Keratinocyte (primary cell): ENCODE measurements at regions not wholly inside any gene's neighbourhood (a gene's known extent, or its start where the extent isn't known, plus 50 kb on each side); places are given as distances from the start of the nearest gene placed in this dataset.

Experiments
- DNase-seq: peaks from one replicate; pipeline ENCODE4 v3.0.0-alpha.2; 2011; ENCODE audit warnings: low read depth, missing footprints, low spot score
- FAIRE-seq: peaks from 2 replicates; lab custom pipeline; 2011; peaks lifted over from hg19 to GRCh38; lab: Jason Lieb, UNC
- H2AFZ ChIP-seq: 2 replicates; pipeline ENCODE4 v1.6.0; 2012; ENCODE audit warnings: low read length, control low read depth, inconsistent platforms; ENCODE audit not compliant: control insufficient read depth
- H3K27ac ChIP-seq: 2 replicates; pipeline ENCODE4 v1.5.1; 2011; ENCODE audit warnings: low read length; ENCODE audit not compliant: control insufficient read depth, insufficient read depth
- H3K27me3 ChIP-seq: 3 replicates; pipeline ENCODE4 v1.6.0; 2011; ENCODE audit warnings: low read length; ENCODE audit not compliant: control insufficient read depth, insufficient read depth; ENCODE audit errors: extremely low read depth
- H3K36me3 ChIP-seq, 2 experiments: 2 replicates in 1 of 2; 3 replicates in 1 of 2; pipeline ENCODE4 v1.5.1; 2011; ENCODE audit warnings: low read length in 2 of 2, mild to moderate bottlenecking in 1 of 2; ENCODE audit not compliant: control insufficient read depth in 2 of 2, insufficient read depth in 2 of 2; ENCODE audit errors: extremely low read depth in 1 of 2
- H3K4me1 ChIP-seq: 3 replicates; pipeline ENCODE4 v1.5.1; 2011; ENCODE audit warnings: low read length; ENCODE audit not compliant: control insufficient read depth, insufficient read depth; ENCODE audit errors: extremely low read depth
- H3K4me2 ChIP-seq: 3 replicates; pipeline ENCODE4 v1.6.0; 2011; ENCODE audit warnings: low read depth, low read length; ENCODE audit not compliant: control insufficient read depth, insufficient read depth; ENCODE audit errors: extremely low read depth
- H3K4me3 ChIP-seq, 3 experiments: fragments of 200-600 bp in 1 of 3; sonication (generic) in 1 of 3; 2 replicates in 2 of 3; 3 replicates in 1 of 3; pipeline ENCODE4 v1.5.1; 2011 to 2016; ENCODE audit warnings: low read length in 3 of 3, mild to moderate bottlenecking in 3 of 3, control low read depth in 2 of 3, inconsistent platforms in 1 of 3, low read depth in 1 of 3, mixed read lengths in 1 of 3, mixed run types in 1 of 3, moderate library complexity in 1 of 3; ENCODE audit not compliant: control insufficient read depth in 2 of 3, insufficient read depth in 2 of 3; ENCODE audit errors: extremely low read depth in 1 of 3
- H3K79me2 ChIP-seq: 2 replicates; pipeline ENCODE4 v1.6.0; 2012; ENCODE audit warnings: low read length; ENCODE audit not compliant: control insufficient read depth, insufficient read depth
- H3K9ac ChIP-seq: 3 replicates; pipeline ENCODE4 v1.6.0; 2011; ENCODE audit warnings: low read length; ENCODE audit not compliant: control insufficient read depth, insufficient read depth; ENCODE audit errors: extremely low read depth
- H3K9me1 ChIP-seq: 3 replicates; pipeline ENCODE4 v1.6.0; 2011; ENCODE audit warnings: low read length; ENCODE audit not compliant: control insufficient read depth, insufficient read depth; ENCODE audit errors: extremely low read depth
- H3K9me3 ChIP-seq: 2 replicates; pipeline ENCODE4 v1.5.1; 2012; ENCODE audit warnings: low read depth, low read length; ENCODE audit not compliant: control insufficient read depth
- H4K20me1 ChIP-seq: 3 replicates; pipeline ENCODE4 v1.6.0; 2011; ENCODE audit warnings: low read length; ENCODE audit not compliant: control insufficient read depth, insufficient read depth; ENCODE audit errors: extremely low read depth
- EZH2 ChIP-seq: IDR thresholded peaks from one replicate; pipeline ENCODE4 v1.6.1; 2012; ENCODE audit warnings: inconsistent platforms, mild to moderate bottlenecking, low read length, moderate library complexity
- dilution Hi-C: fragments of 300-500 bp; cut with MboI; formaldehyde crosslinking; loops from one replicate; pipeline ENCODE4 v1.7.0; 2020; ENCODE audit warnings: low sequenced_read_pairs; ENCODE audit not compliant: extremely low pct_ligation_motif_present
- TF ChIP-seq, protein P1 (sequence below), 3 experiments: IDR thresholded peaks in 1 of 3; conservative IDR thresholded peaks in 1 of 3; optimal IDR thresholded peaks in 1 of 3; 2 replicates in 2 of 3; 3 replicates in 1 of 3; pipeline versions ENCODE3 to v1.5.1; 2011; ENCODE audit warnings: low read length in 3 of 3, mild to moderate bottlenecking in 3 of 3, moderate library complexity in 2 of 3, control low read depth in 1 of 3, inconsistent platforms in 1 of 3; ENCODE audit not compliant: insufficient read depth in 2 of 3; ENCODE audit errors: extremely low read depth in 1 of 3

DNA sequence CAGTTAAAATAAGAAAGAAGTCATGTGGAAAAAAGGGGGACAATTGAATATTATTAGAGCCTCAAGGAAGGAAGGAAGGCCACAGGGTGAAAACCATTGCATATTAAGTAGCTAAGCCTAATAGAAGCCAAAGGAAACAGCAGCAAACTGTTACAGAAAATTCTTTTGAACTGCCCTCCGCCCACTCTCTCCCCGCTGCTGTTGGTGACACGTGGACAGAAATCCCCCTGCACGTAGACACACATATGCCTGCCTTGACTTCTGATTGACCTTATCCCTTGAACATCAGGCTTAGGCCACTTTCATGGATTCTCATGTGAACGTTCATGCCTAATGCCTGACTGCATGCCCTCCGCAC is 229.1 kb downstream of the KCNRG start:
- Histone ChIP-seq H3K27me3 (peaks cover 11% of the 10 kb centered on the region), H3K9me1 (peaks cover 5% of the 10 kb centered on the region), H2AFZ (no peak overlapping the region), H3K79me2 (no peaks in the 10 kb centered on the region), H3K4me1 (peaks cover 5% of the 10 kb centered on the region), H3K9me3 (no peaks in the 10 kb centered on the region), H3K27ac (no peak overlapping the region), H3K36me3 (no peaks in the 10 kb centered on the region), H3K9ac (no peak overlapping the region), H3K4me3 (no peak overlapping the region), H3K4me2 (no peak overlapping the region), H4K20me1 (peaks cover 3% of the 10 kb centered on the region)
- no peak for TF ChIP-seq EZH2
- TF ChIP-seq, protein P1, sequence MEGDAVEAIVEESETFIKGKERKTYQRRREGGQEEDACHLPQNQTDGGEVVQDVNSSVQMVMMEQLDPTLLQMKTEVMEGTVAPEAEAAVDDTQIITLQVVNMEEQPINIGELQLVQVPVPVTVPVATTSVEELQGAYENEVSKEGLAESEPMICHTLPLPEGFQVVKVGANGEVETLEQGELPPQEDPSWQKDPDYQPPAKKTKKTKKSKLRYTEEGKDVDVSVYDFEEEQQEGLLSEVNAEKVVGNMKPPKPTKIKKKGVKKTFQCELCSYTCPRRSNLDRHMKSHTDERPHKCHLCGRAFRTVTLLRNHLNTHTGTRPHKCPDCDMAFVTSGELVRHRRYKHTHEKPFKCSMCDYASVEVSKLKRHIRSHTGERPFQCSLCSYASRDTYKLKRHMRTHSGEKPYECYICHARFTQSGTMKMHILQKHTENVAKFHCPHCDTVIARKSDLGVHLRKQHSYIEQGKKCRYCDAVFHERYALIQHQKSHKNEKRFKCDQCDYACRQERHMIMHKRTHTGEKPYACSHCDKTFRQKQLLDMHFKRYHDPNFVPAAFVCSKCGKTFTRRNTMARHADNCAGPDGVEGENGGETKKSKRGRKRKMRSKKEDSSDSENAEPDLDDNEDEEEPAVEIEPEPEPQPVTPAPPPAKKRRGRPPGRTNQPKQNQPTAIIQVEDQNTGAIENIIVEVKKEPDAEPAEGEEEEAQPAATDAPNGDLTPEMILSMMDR (optimal IDR thresholded peaks at IDR 0.05 in 1 of 3, IDR thresholded peaks at IDR 0.05 in 1 of 3, conservative IDR thresholded peaks at IDR 0.05 in 1 of 3; ENCODE audit: extremely low read depth in 1 of 3, insufficient read depth in 2 of 3, low read length in 3 of 3): no peak
- DNase-seq: no peak
- dilution Hi-C loops: no loop called here
- no peak for FAIRE-seq

DNA sequence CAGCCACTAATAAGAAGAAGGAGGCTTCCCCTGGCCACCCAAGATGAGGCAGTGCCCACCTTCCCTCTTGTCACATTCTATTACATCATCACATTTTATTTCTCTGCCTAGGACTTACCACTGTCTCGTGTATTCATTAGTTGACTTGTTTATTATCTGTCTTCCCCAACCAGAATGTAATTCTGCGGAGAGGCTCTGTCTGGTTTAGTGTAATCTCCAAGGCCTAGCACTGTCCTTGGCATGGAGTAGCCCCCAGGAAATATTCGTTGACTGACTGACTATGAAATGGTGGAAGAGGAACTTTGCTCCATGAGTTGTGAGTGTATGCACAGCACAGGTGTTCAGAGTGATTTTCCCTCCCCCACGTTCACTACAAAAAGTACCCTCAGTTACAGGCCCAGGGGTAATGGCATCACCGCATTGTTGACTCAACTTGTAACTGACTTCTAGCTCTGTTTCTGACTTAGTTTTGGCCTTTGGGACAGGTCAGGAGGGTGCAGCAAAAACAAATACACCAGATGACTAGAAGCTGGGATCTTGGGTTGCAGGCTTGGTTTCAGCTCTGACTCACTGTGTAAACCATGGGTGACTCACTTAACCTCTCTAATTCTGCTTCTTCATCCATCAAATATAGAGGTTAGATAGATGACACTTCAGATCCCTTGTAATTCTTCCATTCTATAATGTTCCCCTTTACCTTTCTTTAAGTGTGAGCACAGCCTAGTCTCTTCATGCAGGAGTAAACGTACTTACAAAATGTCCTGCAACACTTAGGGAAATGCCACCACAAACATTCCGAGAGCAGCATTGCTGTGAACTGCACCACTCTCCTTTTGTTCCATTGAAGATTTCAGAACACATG is 229.7 kb downstream of the KCNRG start:
- DNase-seq (no peak), FAIRE-seq (peak; percentile 13)

More for the DNA sequence above, 229.7 kb downstream of the KCNRG start:
- H3K79me2 ChIP-seq: no peaks in the 10 kb centered on the region
- H3K4me3 ChIP-seq: no peak overlapping the region
- dilution Hi-C loops: no loop called here
- TF ChIP-seq EZH2: no peak
- TF ChIP-seq, protein P1 (optimal IDR thresholded peaks at IDR 0.05 in 1 of 3, IDR thresholded peaks at IDR 0.05 in 1 of 3, conservative IDR thresholded peaks at IDR 0.05 in 1 of 3; ENCODE audit: extremely low read depth in 1 of 3, insufficient read depth in 2 of 3, low read length in 3 of 3): no peak
- H2AFZ ChIP-seq: no peak overlapping the region
- peaks cover 5% of the 10 kb centered on the region for H3K4me1 ChIP-seq
- H3K9me3 ChIP-seq: no peaks in the 10 kb centered on the region
- peak overlapping the region; percentile 19 for H3K4me2 ChIP-seq
- H4K20me1 ChIP-seq: peaks cover 3% of the 10 kb centered on the region
- peaks cover 5% of the 10 kb centered on the region for H3K9me1 ChIP-seq
- no peaks in the 10 kb centered on the region for H3K36me3 ChIP-seq
- no peak overlapping the region for H3K27ac ChIP-seq
- peaks cover 11% of the 10 kb centered on the region for H3K27me3 ChIP-seq
- no peak overlapping the region for H3K9ac ChIP-seq
